ENCODE measurements at regions not wholly inside any gene's neighbourhood (a gene's known extent, or its start where the extent isn't known, plus 50 kb on each side); places are given as distances from the start of the nearest gene placed in this dataset.
"Not testable (repeated sequence)": the region's sequence is repeated elsewhere in the genome, so short reads cannot be mapped to it uniquely, and the experiment has no call there.

DNA sequence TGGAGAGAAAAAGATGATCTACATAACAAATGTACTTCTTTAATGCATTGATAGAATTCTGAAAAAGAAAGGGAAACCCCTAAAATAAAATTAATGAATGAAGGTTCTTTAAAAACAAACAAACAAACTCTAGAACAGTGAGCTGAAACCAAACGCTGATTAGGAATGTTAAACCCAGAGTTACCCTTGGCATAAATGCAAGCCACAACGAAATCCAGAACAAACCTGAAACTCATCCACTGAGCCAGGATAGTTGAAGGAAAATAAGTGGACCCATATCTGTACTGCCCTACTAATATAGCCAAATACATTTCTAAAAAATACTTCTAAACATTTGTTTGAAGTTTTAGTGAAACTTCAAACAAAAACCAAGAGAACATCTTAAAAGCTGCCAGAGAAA, 505.3 kb downstream of the TTLL7 start:
- H3K4me1 ChIP-seq (ENCODE audit: insufficient read depth, low read length) = no peaks in the 10 kb centered on the region
- H3K9me3 ChIP-seq (ENCODE audit: low read depth, low read length) = no peaks in the 10 kb centered on the region
- no peak overlapping the region for H3K4me3 ChIP-seq (ENCODE audit: low read length)
- H3K27me3 ChIP-seq (ENCODE audit: insufficient read depth, low read length) = no peaks in the 10 kb centered on the region

DNA sequence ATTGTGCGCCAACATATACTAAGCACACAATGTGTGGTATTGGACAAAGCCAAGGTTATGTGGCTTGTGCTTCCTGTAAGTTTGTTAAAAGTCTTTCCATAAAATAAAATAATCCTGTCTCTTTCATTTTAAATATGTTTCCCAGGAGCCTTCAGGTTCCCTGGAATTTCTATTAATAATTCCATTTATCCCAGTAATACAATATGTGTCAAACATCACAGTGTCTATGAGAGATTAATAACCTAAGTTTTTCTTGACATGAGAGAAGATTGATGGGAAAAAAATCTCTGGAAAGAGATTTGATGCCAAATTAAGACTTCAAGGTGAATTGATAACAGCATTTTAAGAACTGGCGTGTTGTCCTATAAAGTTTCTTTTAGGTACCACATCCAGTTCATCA, 507.0 kb downstream of the TTLL7 start:
- H3K27me3 ChIP-seq (ENCODE audit: insufficient read depth, low read length) = no peaks in the 10 kb centered on the region
- no peaks in the 10 kb centered on the region for H3K9me3 ChIP-seq (ENCODE audit: low read depth, low read length)
- H3K4me1 ChIP-seq (ENCODE audit: insufficient read depth, low read length) = no peaks in the 10 kb centered on the region
- H3K4me3 ChIP-seq (ENCODE audit: low read length) = no peak overlapping the region

DNA sequence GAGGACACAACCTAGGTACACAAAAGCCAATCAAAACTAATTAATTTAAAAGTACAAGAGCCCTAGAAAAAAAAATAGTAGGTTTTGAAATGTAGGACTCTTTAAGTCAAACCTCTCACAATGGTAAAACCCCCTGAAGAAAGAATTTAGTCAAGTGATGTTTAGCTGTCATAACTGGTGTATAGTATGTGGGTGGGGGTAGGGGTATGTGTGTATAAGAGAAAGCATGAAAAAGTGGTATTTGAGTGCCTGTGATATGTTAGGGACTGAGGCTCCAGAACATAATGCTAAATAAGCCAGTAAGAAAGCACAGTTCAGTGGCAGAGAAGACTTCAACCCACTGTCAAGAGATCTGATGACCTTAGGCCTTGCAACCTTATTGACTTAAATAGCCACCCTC, 507.9 kb downstream of the TTLL7 start:
- Histone ChIP-seq H3K9me3 (ENCODE audit: low read depth, low read length) (no peaks in the 10 kb centered on the region), H3K27me3 (ENCODE audit: insufficient read depth, low read length) (no peaks in the 10 kb centered on the region), H3K4me3 (ENCODE audit: low read length) (no peak overlapping the region), H3K4me1 (ENCODE audit: insufficient read depth, low read length) (no peaks in the 10 kb centered on the region)

DNA sequence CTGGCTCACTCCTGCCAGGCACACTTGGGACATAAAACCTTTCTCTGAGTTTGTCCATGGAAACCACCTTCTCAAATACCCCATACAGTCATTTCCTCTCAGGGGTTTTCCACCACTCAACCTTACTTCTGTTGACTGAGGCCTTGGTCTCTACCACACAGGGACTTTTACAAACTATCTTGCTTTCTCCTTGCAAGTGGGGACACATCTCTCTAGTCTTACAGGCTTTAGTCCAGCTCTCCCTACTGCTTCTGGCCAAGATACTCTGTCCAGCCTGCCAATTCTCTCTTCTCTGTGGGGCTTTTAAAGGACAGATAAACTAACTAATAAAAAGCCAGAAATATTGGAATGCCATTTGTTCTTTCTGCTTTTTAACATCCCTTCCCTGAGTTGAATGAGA, 510.8 kb downstream of the TTLL7 start:
- not testable (repeated sequence) for H3K4me3 ChIP-seq (ENCODE audit: low read length); H3K9me3 ChIP-seq (ENCODE audit: low read depth, low read length); H3K4me1 ChIP-seq (ENCODE audit: insufficient read depth, low read length); H3K27me3 ChIP-seq (ENCODE audit: insufficient read depth, low read length)

DNA sequence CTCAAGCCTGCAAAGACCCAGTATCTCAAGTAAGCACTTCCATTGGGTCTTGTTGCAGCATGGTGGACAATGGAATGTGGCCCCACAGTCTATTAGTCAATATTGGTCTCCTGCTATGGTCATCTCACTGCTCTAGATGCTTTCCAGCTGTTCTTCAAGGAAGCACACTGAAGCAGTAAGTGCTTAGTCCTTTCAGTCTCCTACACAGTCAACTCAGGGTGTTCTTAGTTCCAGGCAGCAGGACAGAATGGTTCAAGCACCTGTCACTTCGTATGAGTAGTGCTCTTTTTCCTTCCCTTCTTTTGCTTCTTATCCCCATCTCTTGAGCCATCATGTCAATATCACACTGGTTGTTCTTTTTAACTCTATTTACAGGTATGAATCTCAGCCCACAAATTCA, 511.5 kb downstream of the TTLL7 start:
- H3K4me1 ChIP-seq (ENCODE audit: insufficient read depth, low read length); H3K27me3 ChIP-seq (ENCODE audit: insufficient read depth, low read length); H3K9me3 ChIP-seq (ENCODE audit: low read depth, low read length); H3K4me3 ChIP-seq (ENCODE audit: low read length): not testable (repeated sequence)

DNA sequence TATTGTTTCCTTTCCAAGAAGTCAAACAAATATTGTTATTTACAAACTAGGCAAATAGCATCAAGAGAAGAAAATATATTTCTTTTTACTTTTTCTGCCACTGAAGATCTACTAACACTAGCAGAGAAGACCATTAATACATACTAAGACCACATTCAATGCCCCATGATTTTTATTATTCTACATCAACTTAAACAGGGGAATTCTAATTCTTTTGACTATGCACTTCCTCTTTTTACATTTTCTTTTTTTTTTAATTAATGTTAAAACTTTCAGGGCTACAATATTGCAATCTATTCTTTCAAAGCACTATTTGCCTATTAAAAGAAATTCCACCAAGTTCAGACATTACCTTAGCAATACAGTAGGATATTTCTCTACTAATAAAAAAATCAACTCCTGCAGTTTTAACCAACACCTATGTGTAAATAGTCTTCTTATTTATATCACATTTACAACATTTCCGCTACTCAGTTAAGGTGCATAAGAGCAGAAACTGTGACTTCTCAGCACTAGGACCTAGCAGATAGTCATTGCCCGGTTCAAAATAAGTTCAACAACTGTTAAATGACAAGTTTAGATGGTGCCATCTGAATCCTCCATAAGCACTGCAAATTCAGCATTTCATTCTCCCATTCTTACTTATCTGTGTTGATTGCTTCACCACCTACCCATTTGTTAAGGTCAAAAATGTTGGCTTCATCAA, 513.5 kb downstream of the TTLL7 start:
- H3K4me3 ChIP-seq (ENCODE audit: low read length); H3K4me1 ChIP-seq (ENCODE audit: insufficient read depth, low read length); H3K9me3 ChIP-seq (ENCODE audit: low read depth, low read length); H3K27me3 ChIP-seq (ENCODE audit: insufficient read depth, low read length): not testable (repeated sequence)

DNA sequence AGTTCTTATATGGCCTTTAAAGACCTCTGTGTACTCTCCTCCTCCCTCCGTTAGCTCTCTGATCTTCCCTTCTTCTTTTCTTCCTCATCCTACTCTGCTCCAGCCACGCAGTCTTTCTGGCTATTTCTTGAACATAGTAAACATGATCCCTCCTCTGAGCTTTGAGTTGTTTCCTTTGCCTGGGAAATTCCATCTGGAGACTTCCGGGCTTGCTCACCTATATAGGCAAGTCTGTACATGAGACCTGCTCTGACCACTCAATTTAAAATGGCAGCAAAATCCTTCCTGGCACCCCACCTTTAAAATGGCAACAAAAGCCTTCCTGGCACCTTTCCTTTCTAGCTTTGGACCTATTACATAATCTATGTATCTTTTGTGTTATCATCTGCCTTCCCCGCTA, 517.6 kb downstream of the TTLL7 start:
- not testable (repeated sequence) for H3K4me3 ChIP-seq (ENCODE audit: low read length); H3K9me3 ChIP-seq (ENCODE audit: low read depth, low read length); H3K27me3 ChIP-seq (ENCODE audit: insufficient read depth, low read length); H3K4me1 ChIP-seq (ENCODE audit: insufficient read depth, low read length)

DNA sequence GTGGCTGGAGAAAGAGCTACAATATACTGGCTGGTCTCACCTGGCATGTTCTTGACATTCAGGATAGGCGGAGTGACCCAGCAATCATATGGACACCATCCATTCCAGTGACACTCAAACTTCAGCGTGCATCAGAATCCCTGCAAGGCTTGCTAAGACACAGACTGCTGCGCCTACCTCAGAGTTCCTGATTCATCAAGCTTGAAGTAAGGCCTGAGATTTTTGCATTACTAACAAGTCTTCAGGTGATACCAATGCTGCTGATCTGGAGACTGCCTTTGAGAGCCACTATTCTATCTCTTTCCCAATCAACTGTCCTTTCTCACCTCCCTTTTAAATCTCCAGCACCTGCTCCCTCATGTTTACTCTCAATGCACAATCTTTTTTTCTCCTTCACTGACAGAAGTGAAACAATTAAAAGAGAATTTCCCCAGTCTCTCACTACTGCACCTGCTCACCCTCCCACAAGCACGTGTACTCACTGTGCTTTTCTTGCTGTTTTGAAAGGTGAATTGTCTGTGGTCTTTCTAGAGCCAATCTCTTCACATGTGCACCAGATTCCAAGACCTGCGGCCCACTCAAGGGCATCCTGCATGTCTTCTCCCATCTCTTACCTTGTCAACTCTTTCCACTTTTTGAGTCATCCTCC, 519.2 kb downstream of the TTLL7 start:
- not testable (repeated sequence) for H3K9me3 ChIP-seq (ENCODE audit: low read depth, low read length); H3K27me3 ChIP-seq (ENCODE audit: insufficient read depth, low read length); H3K4me1 ChIP-seq (ENCODE audit: insufficient read depth, low read length); H3K4me3 ChIP-seq (ENCODE audit: low read length)

DNA sequence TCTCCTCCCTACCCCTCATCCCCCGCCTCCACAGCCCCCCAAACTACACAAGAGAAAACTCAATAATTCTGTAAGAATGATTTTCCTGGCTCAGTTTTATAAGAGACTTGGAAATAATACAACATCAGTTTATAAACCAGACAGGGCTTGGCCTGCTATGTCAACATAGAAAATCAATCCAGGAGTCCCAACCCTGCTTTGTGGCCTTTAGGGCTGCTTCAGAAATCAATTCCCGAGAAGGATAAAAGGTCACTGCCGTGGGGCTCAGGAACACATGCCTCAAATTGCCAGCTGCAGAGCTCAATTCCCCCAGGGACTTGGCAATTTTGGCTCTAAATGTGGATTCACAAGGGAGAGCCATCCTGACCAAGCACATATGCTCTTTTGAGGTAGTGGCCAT, 520.8 kb downstream of the TTLL7 start:
- H3K4me1 ChIP-seq (ENCODE audit: insufficient read depth, low read length); H3K27me3 ChIP-seq (ENCODE audit: insufficient read depth, low read length); H3K4me3 ChIP-seq (ENCODE audit: low read length); H3K9me3 ChIP-seq (ENCODE audit: low read depth, low read length): not testable (repeated sequence)

DNA sequence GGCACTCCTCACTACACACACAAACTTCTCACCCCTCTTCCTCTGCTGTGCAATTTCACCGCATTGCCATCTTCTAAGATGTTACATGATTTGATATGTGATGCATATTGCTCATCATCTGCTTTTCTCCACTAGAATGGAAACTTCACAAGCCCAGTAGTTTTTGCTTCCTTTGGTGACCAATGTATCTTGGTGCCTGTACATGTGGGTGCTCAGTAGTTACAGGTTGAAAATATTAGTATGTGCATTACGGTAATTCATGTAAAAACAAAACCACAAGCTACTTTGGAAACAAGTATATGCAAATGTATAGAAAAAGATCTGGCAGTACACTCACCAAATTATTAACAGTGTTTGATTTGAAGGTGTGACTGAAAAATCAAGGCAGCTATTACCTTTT, 522.4 kb downstream of the TTLL7 start:
- H3K4me1 ChIP-seq (ENCODE audit: insufficient read depth, low read length); H3K27me3 ChIP-seq (ENCODE audit: insufficient read depth, low read length); H3K9me3 ChIP-seq (ENCODE audit: low read depth, low read length); H3K4me3 ChIP-seq (ENCODE audit: low read length): not testable (repeated sequence)

DNA sequence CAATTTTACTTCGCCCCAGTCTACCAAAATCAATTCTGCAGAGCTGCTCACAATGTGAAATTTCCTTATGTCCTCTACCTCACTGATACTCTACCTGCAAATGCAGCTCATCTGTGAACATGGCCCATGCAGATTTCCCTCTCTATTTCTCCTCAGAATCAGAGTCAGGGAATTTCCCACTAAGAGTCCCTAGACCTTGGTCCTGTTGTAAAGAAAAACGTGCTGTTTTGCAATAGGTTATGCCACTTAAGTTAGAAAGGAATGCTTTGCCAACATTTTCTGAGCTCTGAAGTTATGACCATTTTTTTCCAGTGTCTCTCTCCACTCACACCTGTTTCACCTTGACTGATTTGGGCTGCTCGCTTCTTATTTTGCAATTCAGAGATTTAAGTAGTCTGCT, 524.0 kb downstream of the TTLL7 start:
- H3K4me1 ChIP-seq (ENCODE audit: insufficient read depth, low read length); H3K9me3 ChIP-seq (ENCODE audit: low read depth, low read length); H3K4me3 ChIP-seq (ENCODE audit: low read length); H3K27me3 ChIP-seq (ENCODE audit: insufficient read depth, low read length): not testable (repeated sequence)

DNA sequence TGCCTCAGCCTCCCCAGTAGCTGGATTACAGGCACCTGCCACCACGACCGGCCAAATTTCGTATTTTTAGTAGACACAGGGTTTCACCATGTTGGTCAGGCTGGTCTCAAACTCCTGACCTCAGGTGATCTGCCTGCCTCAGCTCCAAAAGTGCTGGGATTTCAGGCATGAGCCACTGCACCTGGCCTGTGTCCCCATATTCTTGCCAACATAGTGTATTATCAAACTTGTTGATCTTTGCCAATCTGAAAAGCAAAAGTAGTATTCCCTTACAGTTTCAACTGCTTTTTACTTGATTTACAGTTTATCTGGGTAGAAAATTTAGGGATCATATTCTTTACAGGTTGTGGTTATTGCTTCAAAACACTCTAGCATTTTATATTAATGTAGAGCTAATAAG, 524.9 kb downstream of the TTLL7 start:
- H3K4me1 ChIP-seq (ENCODE audit: insufficient read depth, low read length); H3K9me3 ChIP-seq (ENCODE audit: low read depth, low read length); H3K27me3 ChIP-seq (ENCODE audit: insufficient read depth, low read length); H3K4me3 ChIP-seq (ENCODE audit: low read length): not testable (repeated sequence)

DNA sequence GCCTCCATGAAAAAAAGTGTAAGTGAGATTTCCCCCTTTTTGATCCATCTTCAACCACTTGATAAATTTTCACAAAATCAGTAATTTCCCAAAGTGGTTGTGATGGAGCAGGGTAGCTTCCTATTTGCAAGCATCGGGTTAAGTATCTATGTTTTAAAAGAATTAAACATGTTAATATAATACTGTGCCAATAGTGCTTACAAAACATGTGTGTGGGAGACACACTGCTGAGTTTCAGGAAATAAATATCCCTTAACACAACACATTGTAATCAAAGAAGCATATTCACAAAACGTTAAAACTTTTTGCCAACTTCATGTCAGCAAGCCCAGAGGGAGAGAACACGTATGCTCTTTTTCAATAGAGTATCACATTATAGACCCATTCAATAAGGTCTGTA, 526.9 kb downstream of the TTLL7 start:
- not testable (repeated sequence) for H3K4me1 ChIP-seq (ENCODE audit: insufficient read depth, low read length); H3K27me3 ChIP-seq (ENCODE audit: insufficient read depth, low read length); H3K4me3 ChIP-seq (ENCODE audit: low read length); H3K9me3 ChIP-seq (ENCODE audit: low read depth, low read length)

DNA sequence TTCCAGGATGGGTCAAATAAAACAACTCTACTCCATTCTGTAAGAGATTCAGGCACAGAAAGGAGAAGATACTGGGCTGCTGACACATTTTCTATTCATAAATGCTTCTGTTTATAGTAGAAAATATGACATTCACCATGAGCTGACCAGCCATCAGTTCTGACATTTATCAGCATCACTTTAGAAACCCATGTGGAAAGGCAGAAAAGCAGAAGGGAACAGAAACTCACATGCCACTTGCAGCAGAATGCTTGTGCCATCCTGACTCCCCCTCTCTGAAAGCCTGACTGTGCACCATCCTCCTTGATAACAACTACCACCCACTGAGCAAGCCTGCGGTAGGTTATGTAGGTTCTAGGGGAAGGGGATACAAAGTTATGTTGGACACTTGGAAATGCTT, 527.7 kb downstream of the TTLL7 start:
- H3K4me1 ChIP-seq (ENCODE audit: insufficient read depth, low read length) = not testable (repeated sequence)

DNA sequence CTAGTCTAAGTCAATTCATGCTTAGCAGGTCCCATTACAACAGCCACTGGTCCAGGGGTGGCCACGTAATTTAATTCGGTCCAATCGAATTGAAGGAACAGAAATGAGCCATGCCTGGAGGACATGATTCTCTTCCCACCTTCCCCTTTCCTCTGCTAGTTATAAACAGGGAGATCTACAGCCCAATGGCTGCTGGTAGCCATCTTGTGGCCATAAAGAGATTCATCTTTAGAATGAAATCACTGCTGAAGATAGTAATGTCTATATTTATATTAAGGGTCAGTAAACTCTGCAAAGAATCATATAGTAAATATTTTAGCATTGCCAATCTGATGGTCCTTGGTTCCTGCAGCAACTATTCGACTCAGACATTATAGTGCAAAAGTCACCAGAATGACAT, 530.6 kb downstream of the TTLL7 start:
- H3K4me3 ChIP-seq (ENCODE audit: low read length); H3K27me3 ChIP-seq (ENCODE audit: insufficient read depth, low read length); H3K9me3 ChIP-seq (ENCODE audit: low read depth, low read length); H3K4me1 ChIP-seq (ENCODE audit: insufficient read depth, low read length): not testable (repeated sequence)

More for the DNA sequence above, 527.7 kb downstream of the TTLL7 start:
- H3K9me3 ChIP-seq (ENCODE audit: low read depth, low read length); H3K27me3 ChIP-seq (ENCODE audit: insufficient read depth, low read length); H3K4me3 ChIP-seq (ENCODE audit: low read length): not testable (repeated sequence)

DNA sequence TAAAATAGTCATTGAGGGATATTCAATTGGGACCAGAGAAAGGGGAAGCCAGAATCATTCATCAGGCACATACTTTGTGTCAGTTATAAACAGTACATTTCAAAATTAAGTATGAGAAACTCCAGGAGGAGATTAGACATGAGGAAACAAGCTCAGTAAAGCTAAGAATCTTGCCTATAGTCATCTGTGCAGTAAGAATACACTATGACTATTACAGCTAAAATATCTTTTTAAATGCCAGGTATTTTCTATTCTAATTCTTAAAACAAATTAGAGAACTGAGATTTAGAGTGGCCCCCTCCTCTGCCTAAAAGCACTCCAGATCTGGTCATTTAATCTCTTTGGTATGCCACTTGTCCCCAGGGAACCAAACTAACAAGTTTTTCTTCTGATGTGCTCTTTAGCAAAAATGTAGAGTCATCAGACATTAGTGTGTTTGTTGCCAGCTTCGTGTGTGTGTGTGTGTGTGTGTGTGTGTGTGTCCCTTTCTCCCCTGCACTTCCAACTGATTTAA, 541.1 kb downstream of the TTLL7 start:
- H3K27me3 ChIP-seq (ENCODE audit: insufficient read depth, low read length); H3K9me3 ChIP-seq (ENCODE audit: low read depth, low read length); H3K4me1 ChIP-seq (ENCODE audit: insufficient read depth, low read length); H3K4me3 ChIP-seq (ENCODE audit: low read length): not testable (repeated sequence)
